22Rv1 (cell line): ENCODE measurements at regions not wholly inside any gene's neighbourhood (a gene's known extent, or its start where the extent isn't known, plus 50 kb on each side); places are given as distances from the start of the nearest gene placed in this dataset.

Experiments
- ZFX ChIP-seq: fragments of 450-650 bp; IDR thresholded peaks from 2 replicates; pipeline ENCODE4 v1.6.1; 2017; ENCODE audit warnings: antibody characterized with exemption, borderline replicate concordance
- TF ChIP-seq, protein P1 (sequence below): fragments of 450-650 bp; IDR thresholded peaks from 2 replicates; pipeline ENCODE4 v1.5.1; 2017; ENCODE audit warnings: mild to moderate bottlenecking

DNA sequence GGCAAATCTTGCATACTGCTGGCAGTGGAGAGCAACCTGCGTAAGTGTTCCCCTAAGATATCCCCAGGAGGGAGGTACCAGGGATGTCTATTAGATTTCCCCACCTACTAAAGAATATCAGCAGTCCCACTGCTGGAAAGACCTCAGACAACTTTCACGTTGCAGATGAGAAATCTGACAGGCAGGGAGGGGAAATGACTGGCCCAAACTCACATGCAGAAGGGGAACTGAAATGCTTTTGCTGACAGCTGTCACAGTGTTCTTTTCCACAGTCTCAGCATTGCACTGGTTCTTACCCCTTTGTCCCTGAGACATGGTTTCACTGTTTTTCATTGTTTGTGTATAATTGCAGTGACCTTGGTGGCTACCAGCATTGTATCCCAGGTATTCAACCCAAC, 84.8 kb upstream of the ATP1A1 start:
- TF ChIP-seq, protein P1, sequence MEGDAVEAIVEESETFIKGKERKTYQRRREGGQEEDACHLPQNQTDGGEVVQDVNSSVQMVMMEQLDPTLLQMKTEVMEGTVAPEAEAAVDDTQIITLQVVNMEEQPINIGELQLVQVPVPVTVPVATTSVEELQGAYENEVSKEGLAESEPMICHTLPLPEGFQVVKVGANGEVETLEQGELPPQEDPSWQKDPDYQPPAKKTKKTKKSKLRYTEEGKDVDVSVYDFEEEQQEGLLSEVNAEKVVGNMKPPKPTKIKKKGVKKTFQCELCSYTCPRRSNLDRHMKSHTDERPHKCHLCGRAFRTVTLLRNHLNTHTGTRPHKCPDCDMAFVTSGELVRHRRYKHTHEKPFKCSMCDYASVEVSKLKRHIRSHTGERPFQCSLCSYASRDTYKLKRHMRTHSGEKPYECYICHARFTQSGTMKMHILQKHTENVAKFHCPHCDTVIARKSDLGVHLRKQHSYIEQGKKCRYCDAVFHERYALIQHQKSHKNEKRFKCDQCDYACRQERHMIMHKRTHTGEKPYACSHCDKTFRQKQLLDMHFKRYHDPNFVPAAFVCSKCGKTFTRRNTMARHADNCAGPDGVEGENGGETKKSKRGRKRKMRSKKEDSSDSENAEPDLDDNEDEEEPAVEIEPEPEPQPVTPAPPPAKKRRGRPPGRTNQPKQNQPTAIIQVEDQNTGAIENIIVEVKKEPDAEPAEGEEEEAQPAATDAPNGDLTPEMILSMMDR = no peak
- no peak for TF ChIP-seq ZFX
